ENCODE measurements at regions not wholly inside any gene's neighbourhood (a gene's known extent, or its start where the extent isn't known, plus 50 kb on each side); places are given as distances from the start of the nearest gene placed in this dataset.
"Not testable (repeated sequence)": the region's sequence is repeated elsewhere in the genome, so short reads cannot be mapped to it uniquely, and the experiment has no call there.

GRCh38 chr9:65223986-65224385, 61.0 kb downstream of the FOXD4L5 start:
- DNase-seq = peak; percentile 32
- not testable (repeated sequence) for H3K27ac Mint-ChIP-seq, H3K4me1 Mint-ChIP-seq, H3K36me3 Mint-ChIP-seq, H3K27me3 Mint-ChIP-seq, H3K4me3 Mint-ChIP-seq, H3K9me3 Mint-ChIP-seq

GRCh38 chr9:65208834-65209233, 76.2 kb downstream of the FOXD4L5 start:
- peak overlapping the region; percentile 62 for H3K27ac Mint-ChIP-seq
- H3K27me3 Mint-ChIP-seq, H3K9me3 Mint-ChIP-seq, H3K4me3 Mint-ChIP-seq, DNase-seq, H3K36me3 Mint-ChIP-seq, H3K4me1 Mint-ChIP-seq: not testable (repeated sequence)

- not testable (repeated sequence) for H3K4me1 Mint-ChIP-seq, H3K27me3 Mint-ChIP-seq, DNase-seq, H3K27ac Mint-ChIP-seq, H3K36me3 Mint-ChIP-seq, H3K9me3 Mint-ChIP-seq, H3K4me3 Mint-ChIP-seq
Observed at GRCh38 chr9:65207273-65207672, 77.7 kb downstream of the FOXD4L5 start.

- not testable (repeated sequence) for H3K27ac Mint-ChIP-seq, DNase-seq, H3K36me3 Mint-ChIP-seq, H3K27me3 Mint-ChIP-seq, H3K9me3 Mint-ChIP-seq, H3K4me3 Mint-ChIP-seq, H3K4me1 Mint-ChIP-seq
Observed at GRCh38 chr9:65205853-65206252, 79.2 kb downstream of the FOXD4L5 start.

- H3K27ac Mint-ChIP-seq, DNase-seq, H3K4me3 Mint-ChIP-seq, H3K36me3 Mint-ChIP-seq, H3K27me3 Mint-ChIP-seq, H3K4me1 Mint-ChIP-seq, H3K9me3 Mint-ChIP-seq: not testable (repeated sequence)
Observed at GRCh38 chr9:65195781-65196180, 89.2 kb downstream of the FOXD4L5 start.

GRCh38 chr9:65155937-65156336, 129.1 kb downstream of the FOXD4L5 start:
- not testable (repeated sequence) for H3K9me3 Mint-ChIP-seq, DNase-seq, H3K4me1 Mint-ChIP-seq, H3K27me3 Mint-ChIP-seq, H3K36me3 Mint-ChIP-seq, H3K27ac Mint-ChIP-seq, H3K4me3 Mint-ChIP-seq

Measured in activated naive CD8-positive, alpha-beta T cell treated with anti-CD3 and anti-CD28 coated beads for 36 hours (primary cell).